HG03354 (cell line): ENCODE measurements at regions not wholly inside any gene's neighbourhood (a gene's known extent, or its start where the extent isn't known, plus 50 kb on each side); places are given as distances from the start of the nearest gene placed in this dataset.

Source experiments
- ATAC-seq: cut with Tn5 transposase; IDR thresholded peaks from one replicate; pipeline ENCODE4 v1.9.1; 2021; ENCODE audit warnings: mild to moderate bottlenecking; ENCODE audit not compliant: unreplicated experiment, poor library complexity, severe bottlenecking

DNA sequence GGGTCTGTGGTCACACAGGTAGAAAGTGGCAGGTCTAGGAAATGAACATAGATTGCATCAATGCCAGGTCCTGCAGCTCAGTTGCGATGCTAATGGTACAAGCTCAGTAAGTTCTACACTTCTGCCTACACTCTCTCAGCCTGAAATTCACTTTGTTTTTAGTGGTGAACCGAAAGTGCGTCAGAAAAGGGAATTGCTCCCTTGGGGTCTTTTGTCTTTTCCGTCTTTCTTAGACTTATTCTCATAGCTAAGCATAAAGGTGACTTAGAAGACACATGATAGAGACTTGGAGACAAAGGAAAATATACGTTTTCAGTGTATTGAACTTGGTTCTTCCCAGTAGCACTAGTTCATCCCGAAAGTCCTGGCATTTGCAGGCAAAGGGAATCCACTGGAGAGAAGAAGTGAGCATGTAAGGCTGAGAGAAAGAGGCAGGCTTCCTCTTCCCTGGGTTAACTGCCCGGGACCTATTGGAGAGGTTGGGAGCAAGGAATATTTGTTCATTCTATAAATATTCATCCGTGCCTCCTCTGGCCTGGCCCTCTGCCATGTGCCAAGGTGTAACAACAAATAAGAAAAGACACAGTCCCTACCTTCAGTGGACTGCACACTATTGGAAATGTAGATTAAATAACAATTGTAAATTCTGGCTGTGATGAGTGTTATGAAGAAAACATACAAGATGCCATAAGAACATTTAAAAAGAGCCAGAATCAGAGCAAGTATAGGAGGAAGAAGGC is 785.8 kb downstream of the MED13L start:
- no peak for ATAC-seq

- ATAC-seq, result no peak
Observed at GRCh38 chr12:115489253-115489652, 788.2 kb downstream of the MED13L start.

DNA sequence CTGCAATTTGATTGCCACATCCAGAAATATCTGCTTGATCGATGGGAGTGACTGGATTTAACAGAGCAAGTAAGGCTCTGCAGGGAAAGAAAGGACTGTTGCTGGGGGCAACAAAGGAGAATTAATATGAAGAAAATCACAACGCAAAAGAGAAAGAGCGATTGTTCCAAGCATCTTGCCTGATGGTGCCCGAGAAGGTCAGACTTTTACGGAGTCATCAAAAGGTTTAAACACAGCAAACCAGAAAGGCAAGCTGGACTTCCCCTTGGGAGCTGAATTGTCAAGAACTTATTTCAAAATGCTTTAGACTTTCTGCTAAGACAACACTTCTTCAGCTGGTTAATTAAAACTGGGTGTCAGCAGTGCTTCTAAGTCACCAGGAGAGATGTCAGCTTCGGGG is 791.5 kb downstream of the MED13L start:
- ATAC-seq, result no peak

DNA sequence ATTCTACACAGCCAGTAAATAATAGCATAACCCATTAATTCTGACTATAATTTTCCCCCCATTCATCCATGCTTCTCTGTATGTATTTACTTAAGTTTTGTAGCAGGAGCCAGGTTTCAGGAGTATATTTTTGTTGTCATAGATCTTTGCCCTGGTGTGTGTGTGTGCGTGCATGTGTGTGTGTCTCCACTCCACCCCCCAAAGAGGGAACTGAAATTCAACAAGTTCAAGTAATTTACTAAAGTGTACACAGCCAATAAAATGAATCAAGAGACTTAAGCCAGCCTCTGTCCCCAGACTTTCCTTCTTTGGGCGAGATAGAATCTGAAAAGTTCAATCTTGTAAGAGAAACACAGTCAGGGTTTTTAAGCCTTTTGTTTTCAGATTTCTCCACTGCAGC is 792.0 kb downstream of the MED13L start:
- ATAC-seq, result no peak

GRCh38 chr12:115482943-115483342 is 794.5 kb downstream of the MED13L start:
- no peak for ATAC-seq

DNA sequence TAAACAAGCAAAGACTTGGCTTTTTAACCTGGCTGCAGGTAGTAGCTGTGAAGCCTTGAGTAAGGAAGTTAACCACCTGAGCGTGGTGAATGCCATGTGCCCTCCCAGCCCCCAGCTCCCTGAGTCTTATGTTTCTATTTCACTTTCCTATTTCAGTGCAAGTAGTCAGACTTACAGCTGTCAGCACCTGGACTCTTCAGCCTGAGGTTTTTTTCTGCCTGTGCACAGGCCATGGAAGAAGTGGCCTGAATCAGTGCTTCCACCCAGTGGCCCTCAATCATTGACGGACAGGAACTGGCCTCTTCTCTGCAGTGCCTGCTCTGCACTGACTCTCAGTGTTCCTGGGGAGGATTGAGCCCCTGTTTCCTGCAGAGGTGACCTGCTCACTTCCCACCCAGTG is 796.4 kb downstream of the MED13L start:
- peak; percentile 55 for ATAC-seq

DNA sequence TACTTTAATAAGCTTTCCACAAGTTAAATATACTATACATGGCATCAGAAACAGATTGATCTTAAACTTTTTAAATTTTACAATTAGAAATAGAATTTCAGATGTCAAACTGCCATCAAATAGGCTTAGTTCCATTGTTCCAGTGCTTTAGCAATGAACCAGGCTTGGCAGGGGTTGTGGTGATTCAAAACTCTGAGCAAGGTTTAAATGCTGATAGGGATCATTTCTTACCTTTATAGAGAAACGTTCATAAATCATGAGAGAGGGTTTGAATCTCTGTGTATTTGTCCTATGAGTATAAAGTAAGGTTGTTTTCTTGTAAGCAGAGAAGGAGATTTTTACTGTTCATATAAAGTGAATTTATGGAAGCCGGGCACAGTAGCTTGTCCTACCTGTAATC is 794.5 kb upstream of the TBX3 start:
- ATAC-seq, result no peak

- ATAC-seq, result no peak
Observed at GRCh38 chr12:115474539-115475353, 790.8 kb upstream of the TBX3 start.

DNA sequence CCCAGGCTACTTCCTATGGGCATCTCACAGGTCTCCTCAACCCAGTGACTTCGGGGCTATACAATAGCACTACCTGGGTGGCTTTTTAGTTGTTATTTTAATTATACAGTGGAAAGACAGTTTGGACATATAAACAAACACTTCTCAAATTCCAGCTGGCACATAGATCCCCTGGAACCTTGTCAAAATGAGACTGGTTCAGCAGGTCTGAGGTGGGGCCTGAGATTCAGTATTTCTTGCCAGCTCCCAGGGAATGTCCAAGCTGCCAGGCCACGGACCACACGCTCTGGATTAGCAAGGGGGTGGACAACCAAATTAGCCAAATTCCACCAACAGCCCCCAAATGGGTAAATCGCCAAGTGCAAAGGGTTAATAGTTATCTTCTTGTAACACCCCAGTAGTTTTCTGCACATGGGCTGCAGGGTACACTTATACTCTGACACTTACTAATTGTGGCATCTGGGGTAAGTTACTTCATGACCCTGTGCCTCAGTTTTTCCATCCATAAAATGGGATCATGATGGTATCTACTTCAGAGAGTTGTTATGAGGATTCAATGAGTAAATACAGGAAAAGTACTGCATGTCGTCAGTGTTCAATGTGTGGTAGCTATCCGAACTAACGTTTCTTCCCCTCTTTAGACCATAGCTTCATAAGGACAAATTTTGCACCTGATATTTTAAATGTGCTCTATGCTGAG is 789.4 kb upstream of the TBX3 start:
- ATAC-seq, result no peak

GRCh38 chr12:115472852-115473251 is 788.9 kb upstream of the TBX3 start:
- ATAC-seq, result no peak

GRCh38 chr12:115470977-115471376 is 787.0 kb upstream of the TBX3 start:
- ATAC-seq, result no peak

DNA sequence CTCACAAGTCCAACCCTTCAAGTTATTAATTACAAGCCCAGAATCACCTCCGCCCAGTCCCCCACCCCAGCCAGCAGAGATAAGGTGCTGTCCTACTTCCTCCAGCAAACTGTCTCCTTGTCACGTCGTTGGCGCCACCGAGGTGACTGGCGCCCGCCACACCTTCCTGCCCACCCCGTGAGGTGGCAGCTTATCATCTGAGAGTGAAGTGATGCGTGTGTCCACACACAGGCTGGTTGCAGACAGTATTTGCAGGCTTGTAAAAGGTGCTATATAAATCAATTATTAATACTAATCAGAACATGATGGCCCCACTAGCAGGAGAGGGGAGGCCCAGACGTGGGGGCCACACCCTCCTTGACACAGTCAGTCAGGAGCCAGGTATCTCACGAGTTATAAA is 786.6 kb upstream of the TBX3 start:
- no peak for ATAC-seq

DNA sequence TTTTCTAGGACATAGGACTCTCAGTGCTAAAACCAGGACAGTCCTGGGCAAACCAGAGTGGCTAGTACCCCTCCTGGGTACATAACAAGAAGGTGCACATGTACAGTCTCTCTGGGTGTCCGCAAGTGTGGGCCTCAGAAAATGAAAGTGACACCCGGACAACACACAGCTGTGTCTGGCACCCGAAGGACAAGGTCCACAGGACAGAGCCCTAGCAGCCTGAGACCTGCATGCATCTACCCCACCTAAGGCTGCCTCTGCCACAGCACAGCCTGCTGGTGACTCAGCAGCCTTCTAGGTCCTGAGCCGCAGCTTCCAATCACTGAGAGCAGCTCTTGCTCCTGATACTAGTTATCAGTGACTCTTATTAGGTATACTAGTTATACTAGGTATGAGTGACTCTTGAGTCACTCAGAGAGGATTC is 784.1 kb upstream of the TBX3 start:
- ATAC-seq, result no peak

GRCh38 chr12:115467531-115467930 is 783.6 kb upstream of the TBX3 start:
- no peak for ATAC-seq

- ATAC-seq, result no peak
Observed at GRCh38 chr12:115466076-115466475, 782.1 kb upstream of the TBX3 start.

DNA sequence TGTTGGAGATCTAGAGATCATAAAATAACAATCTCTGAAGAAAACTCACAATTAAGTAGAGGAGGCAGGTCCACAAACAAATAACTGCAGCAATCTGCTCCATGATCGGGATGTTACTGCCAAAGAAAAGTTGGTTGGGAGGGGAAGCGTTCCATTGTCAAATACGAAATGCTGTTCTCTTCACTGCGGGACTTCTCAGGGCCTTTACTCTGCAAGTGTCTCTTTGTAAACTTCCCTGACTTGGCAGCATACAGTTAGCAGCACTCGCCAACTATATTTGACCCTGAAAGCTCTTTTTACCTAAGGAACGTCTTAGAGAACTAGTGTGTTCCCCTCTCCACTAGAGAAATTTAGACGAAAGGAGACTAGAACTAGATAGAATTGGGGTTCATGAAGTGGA is 780.7 kb upstream of the TBX3 start:
- ATAC-seq, result no peak

DNA sequence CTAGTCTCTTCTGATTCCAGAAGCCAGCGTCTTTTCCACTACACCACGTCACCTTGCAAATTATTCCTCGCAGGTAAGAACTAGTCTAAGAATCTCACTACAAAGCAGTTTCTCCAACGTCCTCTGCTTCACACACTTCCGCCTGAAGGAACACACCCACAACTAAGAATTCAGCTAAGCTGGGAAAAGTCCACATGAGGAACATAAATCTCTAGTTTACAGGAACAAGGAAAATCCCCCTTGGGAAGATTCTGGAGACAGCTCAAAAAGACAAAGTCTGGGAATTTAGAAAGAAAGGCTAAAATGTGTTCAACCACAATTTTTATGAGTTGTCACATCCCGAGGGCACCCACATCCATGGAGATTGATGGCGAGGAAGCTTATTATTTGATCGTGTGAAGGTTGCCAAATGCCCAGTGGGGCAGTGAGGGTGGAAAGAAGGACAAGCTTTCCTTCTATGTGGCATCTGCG is 780.2 kb upstream of the TBX3 start:
- no peak for ATAC-seq

GRCh38 chr12:115461401-115461800 is 777.4 kb upstream of the TBX3 start:
- no peak for ATAC-seq

- ATAC-seq, result no peak
Observed at GRCh38 chr12:115457798-115458197, 773.8 kb upstream of the TBX3 start.

DNA sequence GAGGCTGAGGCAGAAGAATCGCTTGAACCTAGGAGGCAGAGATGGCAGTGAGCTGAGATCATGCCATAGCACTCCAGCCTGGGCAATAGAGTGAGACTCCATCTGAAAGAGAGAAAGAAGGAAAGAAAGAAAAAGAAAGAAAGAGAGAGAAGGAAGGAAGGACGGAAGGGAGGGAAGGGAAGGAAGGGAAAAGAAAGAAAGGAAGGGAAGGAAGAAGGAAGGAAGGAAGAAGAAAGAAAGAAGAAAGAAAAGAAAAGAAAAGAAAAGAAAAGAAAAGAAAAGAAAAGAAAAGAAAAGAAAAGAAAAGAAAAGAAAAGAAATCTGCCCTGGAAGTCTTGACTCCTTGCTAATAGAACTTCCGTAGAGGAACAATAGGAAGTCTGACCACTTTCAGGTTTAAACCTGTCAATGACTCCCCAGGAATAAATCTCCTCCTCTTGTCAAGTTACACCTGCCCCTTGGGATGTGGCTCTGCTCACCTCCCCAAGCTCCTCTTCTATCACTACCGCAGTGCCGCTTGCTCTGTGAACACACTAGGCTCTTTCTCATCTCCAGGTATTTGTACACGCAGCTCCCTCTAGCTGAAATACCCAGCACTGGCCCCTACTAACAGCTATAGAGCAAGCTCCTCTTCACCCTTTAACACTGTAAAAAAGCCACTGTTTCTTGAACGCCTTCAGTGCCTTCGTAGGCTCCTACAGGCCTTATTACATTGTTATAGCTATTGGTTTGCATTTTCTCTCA is 773.1 kb upstream of the TBX3 start:
- no peak for ATAC-seq
